HG02852 (cell line): ENCODE measurements at regions not wholly inside any gene's neighbourhood (a gene's known extent, or its start where the extent isn't known, plus 50 kb on each side); places are given as distances from the start of the nearest gene placed in this dataset.
"Not testable (repeated sequence)": the region's sequence is repeated elsewhere in the genome, so short reads cannot be mapped to it uniquely, and the experiment has no call there.

Source experiments
- ATAC-seq: cut with Tn5 transposase; IDR thresholded peaks from one replicate; pipeline ENCODE4 v1.9.1; 2021; ENCODE audit warnings: mild to moderate bottlenecking, moderate library complexity; ENCODE audit not compliant: unreplicated experiment

GRCh38 chr3:16072420-16073110 lies 101.9 kb upstream of the GALNT15 start:
- no peak for ATAC-seq

DNA sequence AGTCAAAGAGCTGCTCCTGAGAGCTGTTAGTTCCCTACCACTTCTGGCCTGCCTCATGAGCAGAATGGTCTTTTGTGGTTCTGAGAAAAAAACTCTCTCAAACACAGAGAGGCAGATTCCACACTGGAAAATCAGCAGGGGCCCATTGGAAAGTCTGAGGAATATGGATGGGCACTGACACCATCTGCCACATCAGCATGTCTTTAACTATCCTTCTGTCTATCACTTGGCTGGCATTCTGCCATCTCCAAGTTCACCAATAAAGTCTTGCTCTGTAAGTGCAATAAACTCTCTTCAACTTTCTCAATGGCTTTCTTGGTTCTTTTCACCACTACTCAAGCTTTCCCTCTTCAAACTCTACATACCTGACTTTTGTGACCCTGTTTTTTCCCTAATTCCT lies 101.3 kb upstream of the GALNT15 start:
- ATAC-seq, result no peak

GRCh38 chr3:16073990-16074671 lies 100.3 kb upstream of the GALNT15 start:
- not testable (repeated sequence) for ATAC-seq

GRCh38 chr3:16075647-16076046 lies 98.8 kb upstream of the GALNT15 start:
- ATAC-seq, result no peak

DNA sequence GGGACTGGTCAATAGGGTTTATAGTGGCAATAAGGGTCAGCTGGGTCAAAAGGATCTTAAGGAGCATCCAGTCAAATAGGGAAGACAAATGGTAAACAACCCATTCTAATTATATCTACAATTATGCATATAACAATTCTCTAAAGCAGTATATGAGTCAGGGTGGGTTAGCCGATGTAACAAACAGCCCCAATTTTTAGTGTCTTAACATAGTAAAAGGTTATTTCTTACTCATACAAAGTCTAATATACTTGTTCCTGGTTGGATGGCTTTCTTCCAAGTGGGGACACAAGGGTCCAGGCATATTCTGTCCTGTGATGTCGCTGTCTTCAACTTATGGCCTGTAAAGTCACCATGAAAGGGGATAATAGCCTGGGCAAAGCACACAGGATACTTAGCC lies 97.9 kb upstream of the GALNT15 start:
- ATAC-seq, result no peak

GRCh38 chr3:16077146-16077545 lies 97.3 kb upstream of the GALNT15 start:
- ATAC-seq, result not testable (repeated sequence)

GRCh38 chr3:16077681-16078080 lies 96.8 kb upstream of the GALNT15 start:
- not testable (repeated sequence) for ATAC-seq

DNA sequence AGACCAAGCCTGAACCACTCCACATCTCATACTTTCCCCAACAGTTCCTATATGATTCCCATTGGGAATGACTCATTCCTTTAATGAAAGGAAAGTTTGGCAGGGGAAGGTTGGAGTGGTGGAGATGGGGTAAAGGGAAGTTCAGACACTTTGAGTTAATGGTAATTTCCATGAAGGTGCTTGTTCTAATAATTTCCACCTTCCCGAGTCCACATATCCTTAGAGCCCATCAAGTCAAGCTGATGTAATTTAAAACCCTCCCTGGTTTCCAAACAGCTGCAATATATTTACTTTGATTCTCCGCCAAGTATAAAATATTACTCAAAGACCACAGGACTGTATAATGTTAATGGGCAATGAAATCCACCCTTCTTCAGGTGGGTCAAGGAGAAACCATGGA lies 95.0 kb upstream of the GALNT15 start:
- no peak for ATAC-seq

DNA sequence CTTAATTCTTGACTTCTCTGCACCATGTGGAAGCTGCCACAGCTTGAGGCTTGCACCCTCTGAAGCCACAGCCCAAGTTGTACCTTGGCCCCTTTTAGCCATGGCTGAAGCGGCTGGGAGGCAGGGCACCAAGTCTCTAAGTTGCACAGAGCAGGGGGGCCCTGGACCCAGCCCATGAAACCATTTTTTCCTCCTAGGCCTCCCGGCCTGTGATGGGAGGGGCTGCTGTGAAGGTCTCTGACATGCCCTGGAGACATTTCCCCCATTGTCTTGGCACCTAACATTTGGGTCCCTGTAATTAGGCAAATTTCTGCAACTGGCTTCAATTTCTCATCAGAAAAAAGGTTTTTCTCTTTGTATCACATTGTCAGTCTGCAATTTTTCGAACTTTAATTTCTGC lies 92.8 kb upstream of the GALNT15 start:
- no peak for ATAC-seq

DNA sequence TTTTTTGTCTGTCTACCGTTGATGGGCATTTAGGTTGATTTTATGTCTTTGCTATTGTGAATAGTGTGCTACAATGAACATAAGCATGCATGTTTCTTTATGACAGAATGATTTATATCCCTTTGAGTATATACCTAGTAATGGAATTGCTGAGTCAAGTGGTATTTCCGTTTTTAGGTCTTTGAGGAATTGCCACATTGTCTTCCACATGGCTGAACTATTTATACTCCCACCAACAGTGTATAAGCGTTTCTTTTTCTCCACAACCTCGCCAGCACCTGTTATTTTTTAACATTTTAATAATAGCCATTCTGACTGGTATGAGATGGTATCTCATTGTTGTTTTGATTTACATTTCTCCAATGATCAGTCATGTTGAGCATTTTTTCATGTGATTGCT lies 89.6 kb upstream of the GALNT15 start:
- ATAC-seq, result no peak

GRCh38 chr3:16085410-16085809 lies 89.1 kb upstream of the GALNT15 start:
- no peak for ATAC-seq

- ATAC-seq, result no peak
Observed at GRCh38 chr3:16085884-16086608, 88.4 kb upstream of the GALNT15 start.

- ATAC-seq, result no peak
Observed at GRCh38 chr3:16086690-16087089, 87.8 kb upstream of the GALNT15 start.

DNA sequence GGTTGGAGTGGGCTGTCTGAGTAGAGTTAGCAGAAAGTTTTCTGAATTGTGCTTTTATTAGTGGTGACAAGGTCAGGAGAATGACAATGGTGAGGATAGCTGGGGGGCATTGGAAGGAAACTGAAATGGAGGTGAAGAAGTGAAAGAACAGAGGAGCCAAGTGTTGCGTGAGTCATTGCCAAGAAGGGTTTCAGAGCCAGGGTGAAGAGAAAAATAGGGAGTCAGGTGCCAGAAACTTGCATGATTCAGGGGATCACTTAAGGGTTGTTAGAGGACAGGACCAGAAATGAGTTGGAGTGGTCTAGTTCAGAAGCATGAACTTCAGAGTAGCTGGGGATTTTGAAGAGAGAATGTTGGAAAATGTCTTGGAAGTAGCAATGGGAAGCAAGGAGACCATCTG lies 86.0 kb upstream of the GALNT15 start:
- ATAC-seq, result no peak

- ATAC-seq, result no peak
Observed at GRCh38 chr3:16089521-16089920, 85.0 kb upstream of the GALNT15 start.

- no peak for ATAC-seq
Observed at GRCh38 chr3:16090024-16090423, 84.5 kb upstream of the GALNT15 start.

- ATAC-seq, result no peak
Observed at GRCh38 chr3:16090706-16091105, 83.8 kb upstream of the GALNT15 start.

GRCh38 chr3:16092923-16093322 lies 81.6 kb upstream of the GALNT15 start:
- ATAC-seq, result no peak

DNA sequence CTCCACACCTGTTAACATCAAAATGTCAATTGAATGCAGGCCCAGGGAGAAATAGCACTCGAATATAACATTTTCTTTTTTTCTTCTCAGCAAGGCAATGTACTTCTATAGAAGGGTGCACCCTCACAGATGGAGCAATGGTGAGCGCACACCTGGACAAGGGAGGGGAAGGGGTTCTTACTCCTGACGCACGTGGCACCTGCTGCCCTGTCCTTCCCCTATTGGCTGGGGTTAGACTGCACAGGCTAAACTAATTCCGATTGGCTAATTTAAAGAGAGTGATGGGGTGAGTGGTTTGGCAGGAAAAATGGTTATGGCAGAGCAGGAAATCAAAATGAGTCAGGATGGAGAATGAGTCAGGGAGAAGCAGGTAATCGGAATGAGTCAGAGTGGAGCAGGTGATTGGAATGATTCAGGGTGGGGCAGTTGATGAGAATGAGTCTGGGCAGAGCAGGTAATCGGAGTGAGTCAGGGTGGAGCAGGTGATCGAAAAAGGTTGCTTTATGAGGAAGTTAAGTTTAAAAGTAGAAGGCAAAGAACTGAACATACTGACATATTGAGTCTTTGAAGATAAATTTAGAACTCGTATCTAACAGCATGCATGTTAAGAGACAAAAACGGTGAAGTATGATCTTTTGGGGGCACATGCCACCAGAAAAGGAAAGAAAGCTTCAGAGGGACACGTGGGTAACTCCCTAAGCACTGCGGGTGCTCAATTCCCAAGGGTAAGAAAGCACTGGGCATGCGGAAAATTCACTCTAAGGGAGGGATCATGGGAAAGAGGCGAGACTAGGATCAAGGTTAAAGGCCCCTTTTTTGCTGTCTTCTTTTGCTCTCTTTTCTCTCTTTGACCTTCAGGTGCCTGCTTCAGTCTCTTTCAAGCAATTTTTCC lies 72.9 kb upstream of the GALNT15 start:
- ATAC-seq, result no peak

- ATAC-seq, result no peak
Observed at GRCh38 chr3:16102187-16102561, 72.3 kb upstream of the GALNT15 start.

- ATAC-seq, result no peak
Observed at GRCh38 chr3:16102905-16103364, 71.5 kb upstream of the GALNT15 start.
